ENCODE measurements at regions not wholly inside any gene's neighbourhood (a gene's known extent, or its start where the extent isn't known, plus 50 kb on each side); places are given as distances from the start of the nearest gene placed in this dataset.
"Not testable (repeated sequence)": the region's sequence is repeated elsewhere in the genome, so short reads cannot be mapped to it uniquely, and the experiment has no call there.

- H3K27ac ChIP-seq (ENCODE audit: low read length): no peak overlapping the region
- no peaks in the 10 kb centered on the region for H4K20me1 ChIP-seq (ENCODE audit: insufficient read depth)
- no peaks in the 10 kb centered on the region for H3F3A ChIP-seq (ENCODE audit: insufficient read depth, low read length, poor library complexity, severe bottlenecking)
- H3K27me3 ChIP-seq (ENCODE audit: insufficient read depth, low read depth, low read length): no peaks in the 10 kb centered on the region
- H3K4me3 ChIP-seq (ENCODE audit: low read length): no peak overlapping the region
- H3K79me2 ChIP-seq (replicated peaks; ENCODE audit: insufficient read depth, low read length): no peaks in the 10 kb centered on the region
- H3K4me2 ChIP-seq (ENCODE audit: low read length): no peak overlapping the region
- no peaks in the 10 kb centered on the region for H3K36me3 ChIP-seq (ENCODE audit: insufficient read depth, low read length)
- H3K9me3 ChIP-seq (ENCODE audit: low read length): no peaks in the 10 kb centered on the region
- H3K9me2 ChIP-seq (ENCODE audit: insufficient read depth, low read length): no peaks in the 10 kb centered on the region
- no peak for TF ChIP-seq TAF1 (IDR thresholded peaks at IDR 0.05; ENCODE audit: low read depth)
- TF ChIP-seq MXI1 (conservative IDR thresholded peaks at IDR 0.05; ENCODE audit: poor library complexity, severe bottlenecking): no peak
- TF ChIP-seq EZH2 (IDR thresholded peaks at IDR 0.05; ENCODE audit: borderline replicate concordance, insufficient read depth, low read length, poor library complexity, severe bottlenecking): no peak
- no peak for TF ChIP-seq CTCF (IDR thresholded peaks at IDR 0.05; ENCODE audit: poor library complexity, severe bottlenecking)
- TF ChIP-seq, protein P1, sequence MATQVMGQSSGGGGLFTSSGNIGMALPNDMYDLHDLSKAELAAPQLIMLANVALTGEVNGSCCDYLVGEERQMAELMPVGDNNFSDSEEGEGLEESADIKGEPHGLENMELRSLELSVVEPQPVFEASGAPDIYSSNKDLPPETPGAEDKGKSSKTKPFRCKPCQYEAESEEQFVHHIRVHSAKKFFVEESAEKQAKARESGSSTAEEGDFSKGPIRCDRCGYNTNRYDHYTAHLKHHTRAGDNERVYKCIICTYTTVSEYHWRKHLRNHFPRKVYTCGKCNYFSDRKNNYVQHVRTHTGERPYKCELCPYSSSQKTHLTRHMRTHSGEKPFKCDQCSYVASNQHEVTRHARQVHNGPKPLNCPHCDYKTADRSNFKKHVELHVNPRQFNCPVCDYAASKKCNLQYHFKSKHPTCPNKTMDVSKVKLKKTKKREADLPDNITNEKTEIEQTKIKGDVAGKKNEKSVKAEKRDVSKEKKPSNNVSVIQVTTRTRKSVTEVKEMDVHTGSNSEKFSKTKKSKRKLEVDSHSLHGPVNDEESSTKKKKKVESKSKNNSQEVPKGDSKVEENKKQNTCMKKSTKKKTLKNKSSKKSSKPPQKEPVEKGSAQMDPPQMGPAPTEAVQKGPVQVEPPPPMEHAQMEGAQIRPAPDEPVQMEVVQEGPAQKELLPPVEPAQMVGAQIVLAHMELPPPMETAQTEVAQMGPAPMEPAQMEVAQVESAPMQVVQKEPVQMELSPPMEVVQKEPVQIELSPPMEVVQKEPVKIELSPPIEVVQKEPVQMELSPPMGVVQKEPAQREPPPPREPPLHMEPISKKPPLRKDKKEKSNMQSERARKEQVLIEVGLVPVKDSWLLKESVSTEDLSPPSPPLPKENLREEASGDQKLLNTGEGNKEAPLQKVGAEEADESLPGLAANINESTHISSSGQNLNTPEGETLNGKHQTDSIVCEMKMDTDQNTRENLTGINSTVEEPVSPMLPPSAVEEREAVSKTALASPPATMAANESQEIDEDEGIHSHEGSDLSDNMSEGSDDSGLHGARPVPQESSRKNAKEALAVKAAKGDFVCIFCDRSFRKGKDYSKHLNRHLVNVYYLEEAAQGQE (IDR thresholded peaks at IDR 0.05; ENCODE audit: borderline replicate concordance): no peak
- TF ChIP-seq EP300 (conservative IDR thresholded peaks at IDR 0.05; ENCODE audit: poor library complexity, severe bottlenecking): no peak
- no peak for TF ChIP-seq SMC3 (conservative IDR thresholded peaks at IDR 0.05; ENCODE audit: poor library complexity)
- TF ChIP-seq RAD21 (conservative IDR thresholded peaks at IDR 0.05): no peak
- TF ChIP-seq POLR2AphosphoS5 (IDR thresholded peaks at IDR 0.05): no peak
- no peak overlapping the region for H2AFZ ChIP-seq (ENCODE audit: low read depth, low read length)
- no peak overlapping the region for H3K9ac ChIP-seq (ENCODE audit: low read length)
Observed at GRCh38 chr18:64674694-64675093, 525.8 kb upstream of the LINC00305 start.

- not testable (repeated sequence) for H3F3A ChIP-seq (ENCODE audit: insufficient read depth, low read length, poor library complexity, severe bottlenecking); H3K9me3 ChIP-seq (ENCODE audit: low read length); H4K20me1 ChIP-seq (ENCODE audit: insufficient read depth); H3K9ac ChIP-seq (ENCODE audit: low read length); H3K4me2 ChIP-seq (ENCODE audit: low read length); H3K79me2 ChIP-seq (replicated peaks; ENCODE audit: insufficient read depth, low read length); H3K9me2 ChIP-seq (ENCODE audit: insufficient read depth, low read length); H3K4me3 ChIP-seq (ENCODE audit: low read length); H3K27me3 ChIP-seq (ENCODE audit: insufficient read depth, low read depth, low read length); H3K27ac ChIP-seq (ENCODE audit: low read length); H3K36me3 ChIP-seq (ENCODE audit: insufficient read depth, low read length); H2AFZ ChIP-seq (ENCODE audit: low read depth, low read length)
Observed at GRCh38 chr18:64671293-64671692, 522.4 kb upstream of the LINC00305 start.

DNA sequence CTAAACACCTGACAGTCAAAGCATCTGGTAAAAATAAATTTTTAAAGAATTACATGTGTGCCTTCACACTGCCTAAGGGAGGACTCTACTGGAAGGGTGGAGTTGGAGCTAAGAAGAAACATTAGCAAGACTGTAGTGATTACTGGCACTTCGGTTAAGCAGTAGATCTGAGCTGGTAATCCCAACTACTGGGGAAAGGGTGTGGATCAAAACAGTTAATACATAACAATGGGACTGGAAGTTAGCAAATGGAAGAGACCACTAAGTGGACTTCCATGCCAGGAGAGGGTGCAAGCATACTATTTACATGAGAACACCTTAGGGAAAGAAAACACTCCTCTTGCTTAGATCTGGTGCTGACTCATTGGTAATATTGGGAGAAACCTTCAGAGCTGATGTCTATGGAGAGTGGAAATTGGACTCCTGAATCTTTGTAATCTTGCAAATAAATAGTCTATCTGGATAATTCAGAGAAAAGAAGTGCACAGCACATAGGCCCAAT, 519.6 kb upstream of the LINC00305 start:
- H3K27ac ChIP-seq (ENCODE audit: low read length): no peak overlapping the region
- TF ChIP-seq POLR2AphosphoS5 (IDR thresholded peaks at IDR 0.05): no peak
- no peak for TF ChIP-seq TAF1 (IDR thresholded peaks at IDR 0.05; ENCODE audit: low read depth)
- TF ChIP-seq EZH2 (IDR thresholded peaks at IDR 0.05; ENCODE audit: borderline replicate concordance, insufficient read depth, low read length, poor library complexity, severe bottlenecking): no peak
- H3K27me3 ChIP-seq (ENCODE audit: insufficient read depth, low read depth, low read length): no peaks in the 10 kb centered on the region
- no peaks in the 10 kb centered on the region for H3K9me2 ChIP-seq (ENCODE audit: insufficient read depth, low read length)
- no peak overlapping the region for H3K4me2 ChIP-seq (ENCODE audit: low read length)
- no peaks in the 10 kb centered on the region for H4K20me1 ChIP-seq (ENCODE audit: insufficient read depth)
- H3K36me3 ChIP-seq (ENCODE audit: insufficient read depth, low read length): no peaks in the 10 kb centered on the region
- no peak overlapping the region for H2AFZ ChIP-seq (ENCODE audit: low read depth, low read length)
- H3K4me3 ChIP-seq (ENCODE audit: low read length): no peak overlapping the region
- H3K79me2 ChIP-seq (replicated peaks; ENCODE audit: insufficient read depth, low read length): no peaks in the 10 kb centered on the region
- H3K9ac ChIP-seq (ENCODE audit: low read length): no peak overlapping the region
- H3K9me3 ChIP-seq (ENCODE audit: low read length): no peaks in the 10 kb centered on the region
- no peaks in the 10 kb centered on the region for H3F3A ChIP-seq (ENCODE audit: insufficient read depth, low read length, poor library complexity, severe bottlenecking)

Data from neural cell (in vitro differentiated cells).